CD4-positive, alpha-beta memory T cell (primary cell): ENCODE measurements at regions not wholly inside any gene's neighbourhood (a gene's known extent, or its start where the extent isn't known, plus 50 kb on each side); places are given as distances from the start of the nearest gene placed in this dataset.

ENCODE experiments used
- CTCF ChIA-PET: fragments of 350-600 bp; sonication (Branson Sonifier 250); formaldehyde crosslinking; loops from one replicate; lab custom pipeline; 2021; ENCODE audit warnings: inconsistent platforms; ENCODE audit not compliant: partially characterized antibody; lab: Charles Lee
- POLR2A ChIA-PET: fragments of 350-600 bp; sonication (Branson Sonifier 250); formaldehyde crosslinking; loops from one replicate; lab custom pipeline; 2021; ENCODE audit not compliant: partially characterized antibody; lab: Charles Lee
- DNase-seq, 5 donors: peaks; one replicate each; pipeline versions ENCODE4 v3.0.0 to v3.0.0-alpha.2; 2020 to 2022; ENCODE audit warnings: mixed read lengths in 1 of 5
- H3K27ac ChIP-seq: one replicate; pipeline ENCODE4 v1.7.0; 2013; ENCODE audit warnings: low read depth, low read length
- H3K27me3 ChIP-seq: 2 replicates; pipeline ENCODE4 v1.7.0; 2013; ENCODE audit warnings: mild to moderate bottlenecking, low read length, moderate library complexity; ENCODE audit not compliant: insufficient read depth
- H3K36me3 ChIP-seq: 2 replicates; pipeline ENCODE4 v1.7.0; 2013; ENCODE audit warnings: mild to moderate bottlenecking, low read length, moderate library complexity; ENCODE audit not compliant: insufficient read depth
- H3K4me1 ChIP-seq: 2 replicates; pipeline ENCODE4 v1.7.0; 2013; ENCODE audit warnings: mild to moderate bottlenecking, low read length, moderate library complexity; ENCODE audit not compliant: insufficient read depth
- H3K4me3 ChIP-seq, 2 donors: one replicate each; pipeline ENCODE4 v1.7.0; 2013; ENCODE audit warnings: low read length in 2 of 2, mild to moderate bottlenecking in 1 of 2
- H3K9me3 ChIP-seq, 2 donors: one replicate each; pipeline ENCODE4 v1.7.0; 2013; ENCODE audit warnings: low read length in 2 of 2, control low read depth in 1 of 2; ENCODE audit not compliant: control insufficient read depth in 1 of 2
- H3K27ac Mint-ChIP-seq, 7 donors: one replicate each; pipeline ENCODE4 v1.8.0; 2020 to 2021; ENCODE audit warnings: mixed read lengths in 7 of 7, mild to moderate bottlenecking in 6 of 7, inconsistent platforms in 3 of 7, moderate library complexity in 3 of 7
- H3K27me3 Mint-ChIP-seq, 2 donors: one replicate each; pipeline ENCODE4 v1.8.0; 2020 to 2021; ENCODE audit warnings: mixed read lengths in 2 of 2
- H3K36me3 Mint-ChIP-seq, 2 donors: one replicate each; pipeline ENCODE4 v1.8.0; 2020 to 2021; ENCODE audit warnings: mixed read lengths in 2 of 2, inconsistent platforms in 1 of 2, mild to moderate bottlenecking in 1 of 2
- H3K4me1 Mint-ChIP-seq, 4 donors: one replicate each; pipeline ENCODE4 v1.8.0; 2020 to 2021; ENCODE audit warnings: mixed read lengths in 4 of 4, mild to moderate bottlenecking in 1 of 4
- H3K4me3 Mint-ChIP-seq, 8 donors: one replicate each; pipeline ENCODE4 v1.8.0; 2020 to 2021; ENCODE audit warnings: mixed read lengths in 8 of 8, mild to moderate bottlenecking in 7 of 8, moderate library complexity in 6 of 8, inconsistent platforms in 3 of 8
- H3K9me3 Mint-ChIP-seq, 8 donors: one replicate each; pipeline ENCODE4 v1.8.0; 2020 to 2021; ENCODE audit warnings: mixed read lengths in 8 of 8, mild to moderate bottlenecking in 5 of 8, inconsistent platforms in 3 of 8, moderate library complexity in 1 of 8
- intact Hi-C: fragments of 100-400 bp; cut with micrococcal nuclease; formaldehyde crosslinking; loops from one replicate; pipeline ENCODE4 v1.15.1; 2023

DNA sequence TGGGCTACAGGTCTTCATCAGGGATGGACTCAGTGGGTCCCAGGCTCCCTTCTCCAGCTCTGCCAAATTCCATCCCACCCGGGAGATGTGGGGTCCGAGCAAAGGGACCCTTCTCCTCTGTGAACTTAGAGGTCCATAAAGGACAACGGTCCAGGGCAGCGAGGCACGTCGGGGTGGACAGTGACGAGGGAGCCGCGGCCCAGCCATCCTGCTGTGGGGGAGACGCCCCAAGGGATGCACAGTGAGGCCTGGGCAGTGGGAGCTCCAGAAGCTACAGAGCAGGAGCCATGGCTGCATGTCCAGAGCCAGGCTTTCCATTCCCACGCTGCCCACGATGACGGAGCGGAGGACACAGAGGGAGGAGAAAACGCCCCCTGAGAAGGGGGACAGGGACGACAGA lies 107.5 kb upstream of the PPP1R26 start:
- Mint-ChIP-seq H3K4me3 (no peak overlapping the region), H3K9me3 (no peaks in the 10 kb centered on the region), H3K27ac (no peak overlapping the region), H3K4me1 (no peaks in the 10 kb centered on the region), H3K36me3 (no peaks in the 10 kb centered on the region), H3K27me3 (peaks cover 2 to 7% of the 10 kb centered on the region in 2 donors)
- H3K4me1 ChIP-seq, result no peaks in the 10 kb centered on the region
- intact Hi-C loops, result no loop called here
- no peak overlapping the region for H3K27ac ChIP-seq
- ChIA-PET POLR2A (no interaction called here), CTCF (no interaction called here)
- no peak overlapping the region for H3K4me3 ChIP-seq
- no peaks in the 10 kb centered on the region for H3K9me3 ChIP-seq
- no peak for DNase-seq
- no peaks in the 10 kb centered on the region for H3K36me3 ChIP-seq
- H3K27me3 ChIP-seq, result no peaks in the 10 kb centered on the region

DNA sequence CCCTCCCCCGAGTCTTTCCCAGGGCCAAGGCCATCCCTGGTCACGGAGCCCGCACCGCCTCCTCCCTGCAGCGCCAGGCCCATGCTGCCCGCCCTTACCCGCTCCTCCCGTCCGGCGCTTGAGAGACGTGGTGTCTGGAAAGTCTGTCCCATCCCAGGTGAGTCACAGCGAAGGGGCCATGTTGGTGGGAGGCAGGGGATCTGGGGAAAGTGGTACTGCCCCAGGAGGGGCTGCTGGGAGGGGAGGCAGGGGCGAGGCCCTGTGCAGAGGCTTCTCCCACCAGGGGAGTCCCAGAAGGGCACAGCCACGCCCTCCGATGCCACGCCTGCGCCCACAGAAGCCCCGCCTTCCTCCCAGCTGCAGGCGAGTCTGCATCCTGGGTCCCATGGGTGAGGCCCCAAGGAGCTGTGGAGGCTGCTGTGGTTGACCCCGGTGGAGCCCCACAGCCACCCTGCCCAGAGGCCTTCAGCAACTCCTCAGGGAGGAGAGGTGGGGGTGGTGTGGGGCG lies 107.0 kb upstream of the PPP1R26 start:
- POLR2A ChIA-PET, result no interaction called here

GRCh38 chr9:135373151-135373685 lies 106.4 kb upstream of the PPP1R26 start:
- Histone ChIP-seq H3K27ac (no peak overlapping the region), H3K4me1 (no peaks in the 10 kb centered on the region), H3K9me3 (no peaks in the 10 kb centered on the region), H3K4me3 (no peak overlapping the region), H3K27me3 (no peaks in the 10 kb centered on the region), H3K36me3 (no peaks in the 10 kb centered on the region)
- Mint-ChIP-seq H3K9me3 (no peaks in the 10 kb centered on the region), H3K4me3 (no peak overlapping the region), H3K36me3 (no peaks in the 10 kb centered on the region), H3K27me3 (peaks cover 0 to 7% of the 10 kb centered on the region in 2 donors), H3K4me1 (no peaks in the 10 kb centered on the region), H3K27ac (no peak overlapping the region)
- intact Hi-C loops, result no loop called here
- ChIA-PET POLR2A (no interaction called here), CTCF (no interaction called here)
- no peak for DNase-seq

More for the DNA sequence above, 107.0 kb upstream of the PPP1R26 start:
- no peak overlapping the region for H3K27ac ChIP-seq
- no peaks in the 10 kb centered on the region for H3K36me3 ChIP-seq
- no peaks in the 10 kb centered on the region for H3K9me3 ChIP-seq
- Mint-ChIP-seq H3K36me3 (no peaks in the 10 kb centered on the region), H3K4me1 (no peaks in the 10 kb centered on the region), H3K27me3 (peaks cover 0 to 7% of the 10 kb centered on the region in 2 donors), H3K4me3 (no peak overlapping the region), H3K27ac (no peak overlapping the region), H3K9me3 (no peaks in the 10 kb centered on the region)
- intact Hi-C loops, result no loop called here
- no peak for DNase-seq
- H3K27me3 ChIP-seq, result no peaks in the 10 kb centered on the region
- no peak overlapping the region for H3K4me3 ChIP-seq
- CTCF ChIA-PET, result no interaction called here
- no peaks in the 10 kb centered on the region for H3K4me1 ChIP-seq

GRCh38 chr9:135373820-135374219 lies 105.8 kb upstream of the PPP1R26 start:
- Mint-ChIP-seq H3K4me3 (no peak overlapping the region), H3K27me3 (peaks cover 0 to 5% of the 10 kb centered on the region in 2 donors), H3K4me1 (no peaks in the 10 kb centered on the region), H3K9me3 (no peaks in the 10 kb centered on the region), H3K36me3 (no peaks in the 10 kb centered on the region), H3K27ac (no peak overlapping the region)
- CTCF ChIA-PET, result no interaction called here
- no peak for DNase-seq
- H3K36me3 ChIP-seq, result no peaks in the 10 kb centered on the region
- no peak overlapping the region for H3K4me3 ChIP-seq
- H3K27me3 ChIP-seq, result no peaks in the 10 kb centered on the region
- no peak overlapping the region for H3K27ac ChIP-seq
- intact Hi-C loops, result no loop called here
- H3K4me1 ChIP-seq, result no peaks in the 10 kb centered on the region
- H3K9me3 ChIP-seq, result no peaks in the 10 kb centered on the region
- POLR2A ChIA-PET, result no interaction called here

- Mint-ChIP-seq H3K9me3 (no peaks in the 10 kb centered on the region), H3K27ac (no peak overlapping the region)
- POLR2A ChIA-PET, result no interaction called here
Observed at GRCh38 chr9:135374591-135374990, 105.0 kb upstream of the PPP1R26 start.

GRCh38 chr9:135375001-135375400 lies 104.6 kb upstream of the PPP1R26 start:
- Histone ChIP-seq H3K36me3 (no peaks in the 10 kb centered on the region), H3K4me1 (no peaks in the 10 kb centered on the region), H3K27me3 (no peaks in the 10 kb centered on the region), H3K27ac (no peak overlapping the region), H3K9me3 (no peaks in the 10 kb centered on the region), H3K4me3 (no peak overlapping the region)
- H3K27ac Mint-ChIP-seq, result no peak overlapping the region
- H3K4me1 Mint-ChIP-seq, result no peaks in the 10 kb centered on the region
- DNase-seq, result no peak
- no peaks in the 10 kb centered on the region for H3K36me3 Mint-ChIP-seq
- ChIA-PET POLR2A (no interaction called here), CTCF (no interaction called here)
- H3K9me3 Mint-ChIP-seq, result no peaks in the 10 kb centered on the region
- peaks cover 0 to 5% of the 10 kb centered on the region in 2 donors for H3K27me3 Mint-ChIP-seq
- intact Hi-C loops, result no loop called here
- H3K4me3 Mint-ChIP-seq, result no peak overlapping the region

More at GRCh38 chr9:135374591-135374990, 105.0 kb upstream of the PPP1R26 start:
- Histone ChIP-seq H3K9me3 (no peaks in the 10 kb centered on the region), H3K4me3 (no peak overlapping the region), H3K27me3 (no peaks in the 10 kb centered on the region), H3K36me3 (no peaks in the 10 kb centered on the region), H3K27ac (no peak overlapping the region), H3K4me1 (no peaks in the 10 kb centered on the region)
- Mint-ChIP-seq H3K36me3 (no peaks in the 10 kb centered on the region), H3K4me3 (no peak overlapping the region), H3K4me1 (no peaks in the 10 kb centered on the region), H3K27me3 (peaks cover 0 to 5% of the 10 kb centered on the region in 2 donors)
- intact Hi-C loops, result no loop called here
- CTCF ChIA-PET, result no interaction called here
- DNase-seq, result no peak

GRCh38 chr9:135376511-135377265 lies 102.9 kb upstream of the PPP1R26 start:
- H3K4me3 ChIP-seq, result no peak overlapping the region
- H3K27ac ChIP-seq, result no peak overlapping the region
- H3K9me3 ChIP-seq, result no peaks in the 10 kb centered on the region
- intact Hi-C loops, result no loop called here
- no peaks in the 10 kb centered on the region for H3K36me3 ChIP-seq
- H3K36me3 Mint-ChIP-seq, result no peaks in the 10 kb centered on the region
- peaks cover 0 to 9% of the 10 kb centered on the region in 2 donors for H3K27me3 Mint-ChIP-seq
- no peaks in the 10 kb centered on the region for H3K27me3 ChIP-seq
- ChIA-PET POLR2A (no interaction called here), CTCF (no interaction called here)
- H3K4me1 Mint-ChIP-seq, result no peaks in the 10 kb centered on the region
- no peak for DNase-seq
- H3K4me1 ChIP-seq, result no peaks in the 10 kb centered on the region
- no peaks in the 10 kb centered on the region for H3K9me3 Mint-ChIP-seq
- H3K27ac Mint-ChIP-seq, result no peak overlapping the region
- H3K4me3 Mint-ChIP-seq, result no peak overlapping the region
